ENCODE measurements at regions not wholly inside any gene's neighbourhood (a gene's known extent, or its start where the extent isn't known, plus 50 kb on each side); places are given as distances from the start of the nearest gene placed in this dataset.

GRCh38 chr2:215793747-215794595 is 219.4 kb downstream of the MREG start (continued):
- TF ChIP-seq RBBP5 (IDR thresholded peaks at IDR 0.05; ENCODE audit: borderline replicate concordance, insufficient read depth, low read length, poor library complexity, severe bottlenecking) (no peak), YY1 (IDR thresholded peaks at IDR 0.05; ENCODE audit: borderline replicate concordance in 1 of 3, control insufficient read depth in 1 of 3, extremely low read depth in 1 of 3, insufficient read depth in 3 of 3, insufficient read length in 1 of 3, insufficient replicate concordance in 2 of 3, low read depth in 1 of 3, low read length in 2 of 3) (no peak), HOXB6 (CRISPR knock-in tag; IDR thresholded peaks at IDR 0.05; ENCODE audit: borderline replicate concordance) (no peak), TAF15 (IDR thresholded peaks at IDR 0.05; ENCODE audit: low read depth, low read length) (no peak), MBD2 (IDR thresholded peaks at IDR 0.05; ENCODE audit: borderline replicate concordance, low read depth) (peak; percentile 39; the same call in 1 of the 2 replicates), MEIS2 (IDR thresholded peaks at IDR 0.05; ENCODE audit: partially characterized antibody) (no peak), ZNF134 (CRISPR knock-in tag; conservative IDR thresholded peaks at IDR 0.05) (no peak), FOXP4 (CRISPR knock-in tag; IDR thresholded peaks at IDR 0.05; ENCODE audit: borderline replicate concordance) (no peak), STAT5B (CRISPR knock-in tag; IDR thresholded peaks at IDR 0.05) (no peak), SAP30 (IDR thresholded peaks at IDR 0.05; ENCODE audit: borderline replicate concordance, insufficient read depth, low read depth, low read length, poor library complexity, severe bottlenecking) (no peak), ZNF197 (CRISPR knock-in tag; IDR thresholded peaks at IDR 0.05; ENCODE audit: low read depth) (peak; percentile 58; the same call in 1 of the 2 replicates), ARID4B (CRISPR knock-in tag; IDR thresholded peaks at IDR 0.05) (no peak), PHF21A (IDR thresholded peaks at IDR 0.05; ENCODE audit: borderline replicate concordance, low read depth) (no peak), PHF20 (IDR thresholded peaks at IDR 0.05; ENCODE audit: partially characterized antibody) (no peak), CREB1 (IDR thresholded peaks at IDR 0.05) (no peak), CREB1 (CRISPR knock-in tag; IDR thresholded peaks at IDR 0.05) (no peak), SETDB1 (IDR thresholded peaks at IDR 0.05; ENCODE audit: low read length) (no peak), NFYB (IDR thresholded peaks at IDR 0.05; ENCODE audit: extremely low read depth, insufficient read length) (no peak), TCF7L2 (IDR thresholded peaks at IDR 0.05; ENCODE audit: low read depth, low read length) (no peak), ZNF408 (CRISPR knock-in tag; IDR thresholded peaks at IDR 0.05; ENCODE audit: low read depth) (no peak), ILK (tag; IDR thresholded peaks at IDR 0.05; ENCODE audit: borderline replicate concordance, low read depth) (no peak)
